Rectal smooth muscle tissue (tissue), 1 donor: ENCODE measurements at regions not wholly inside any gene's neighbourhood (a gene's known extent, or its start where the extent isn't known, plus 50 kb on each side); places are given as distances from the start of the nearest gene placed in this dataset.

Experiments
- H3K27ac ChIP-seq: one replicate; pipeline ENCODE4 v1.7.0; 2013; ENCODE audit warnings: low read depth, low read length, inconsistent platforms
- H3K27me3 ChIP-seq: one replicate; pipeline ENCODE4 v1.7.0; 2013; ENCODE audit warnings: low read length; ENCODE audit not compliant: control insufficient read depth, insufficient read depth
- H3K36me3 ChIP-seq: one replicate; pipeline ENCODE4 v1.7.0; 2013; ENCODE audit warnings: low read length; ENCODE audit not compliant: control insufficient read depth, insufficient read depth
- H3K4me1 ChIP-seq: one replicate; pipeline ENCODE4 v1.7.0; 2013; ENCODE audit warnings: low read length; ENCODE audit not compliant: control insufficient read depth, insufficient read depth
- H3K4me3 ChIP-seq: one replicate; pipeline ENCODE4 v1.7.0; 2013; ENCODE audit warnings: low read length
- H3K9ac ChIP-seq: one replicate; pipeline ENCODE4 v1.7.0; 2013; ENCODE audit warnings: low read length

DNA sequence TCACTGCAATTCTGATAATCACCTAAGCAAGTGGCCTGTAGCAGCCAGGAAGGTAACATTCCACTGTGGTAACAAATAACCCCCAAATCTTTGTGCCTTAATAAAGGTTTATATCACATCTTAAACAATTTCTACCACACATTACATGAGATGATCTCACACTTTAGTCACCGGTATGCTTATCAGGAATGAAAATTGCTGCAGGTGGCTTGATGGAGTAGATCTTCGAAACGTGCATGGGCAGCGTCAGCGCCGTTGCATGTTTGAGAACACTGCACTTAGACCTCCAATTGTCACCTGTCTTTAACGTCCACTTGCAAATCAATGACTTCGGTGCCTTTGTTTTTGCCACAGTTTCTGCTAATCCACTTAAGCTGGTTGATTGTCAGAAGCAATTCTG is 477.4 kb downstream of the VRK1 start:
- Histone ChIP-seq H3K4me1 (no peaks in the 10 kb centered on the region), H3K36me3 (no peaks in the 10 kb centered on the region), H3K9ac (no peak overlapping the region), H3K27me3 (no peaks in the 10 kb centered on the region), H3K4me3 (no peak overlapping the region), H3K27ac (no peak overlapping the region)

DNA sequence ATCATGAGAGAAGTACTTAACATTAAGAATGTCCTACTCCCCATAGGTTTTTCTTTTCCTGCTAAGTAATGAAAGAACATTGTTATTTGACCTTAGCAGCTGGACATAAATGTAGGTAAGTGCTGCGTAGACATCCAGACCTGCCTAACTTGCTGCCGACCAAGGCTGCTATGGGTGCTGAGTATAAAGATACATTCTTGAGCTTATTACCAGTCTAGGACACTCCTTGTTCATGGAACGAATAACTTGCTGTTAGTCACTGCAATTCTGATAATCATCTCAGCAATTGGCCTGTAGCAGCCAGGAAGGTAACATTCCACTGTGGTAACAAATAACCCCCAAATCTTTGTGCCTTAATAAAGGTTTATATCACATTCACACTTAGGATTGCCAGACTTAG is 478.1 kb downstream of the VRK1 start:
- no peak overlapping the region for H3K9ac ChIP-seq
- H3K4me1 ChIP-seq, result no peaks in the 10 kb centered on the region
- H3K27ac ChIP-seq, result no peak overlapping the region
- no peak overlapping the region for H3K4me3 ChIP-seq
- H3K27me3 ChIP-seq, result no peaks in the 10 kb centered on the region
- H3K36me3 ChIP-seq, result no peaks in the 10 kb centered on the region

DNA sequence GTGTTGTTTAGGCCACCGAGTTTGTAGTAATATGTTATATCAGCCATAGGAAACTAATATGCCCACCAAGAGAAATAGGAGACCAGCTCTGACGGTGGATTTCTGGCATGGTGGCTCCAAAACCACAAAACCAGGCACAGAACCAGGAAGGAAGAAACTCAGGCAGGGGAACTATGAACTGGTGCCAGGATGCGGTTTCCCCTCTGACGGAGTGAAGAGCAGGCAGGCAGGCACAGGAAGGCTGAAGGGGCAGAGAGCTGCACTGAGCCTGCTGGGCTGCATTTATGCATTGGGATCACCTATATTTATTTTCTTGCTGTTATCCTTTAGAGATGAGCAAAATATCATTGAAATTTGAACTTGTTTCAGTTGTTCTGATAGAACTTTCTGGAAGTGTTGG is 479.4 kb downstream of the VRK1 start:
- H3K9ac ChIP-seq, result no peak overlapping the region
- H3K4me3 ChIP-seq, result no peak overlapping the region
- H3K4me1 ChIP-seq, result no peaks in the 10 kb centered on the region
- no peaks in the 10 kb centered on the region for H3K36me3 ChIP-seq
- H3K27ac ChIP-seq, result no peak overlapping the region
- H3K27me3 ChIP-seq, result no peaks in the 10 kb centered on the region

DNA sequence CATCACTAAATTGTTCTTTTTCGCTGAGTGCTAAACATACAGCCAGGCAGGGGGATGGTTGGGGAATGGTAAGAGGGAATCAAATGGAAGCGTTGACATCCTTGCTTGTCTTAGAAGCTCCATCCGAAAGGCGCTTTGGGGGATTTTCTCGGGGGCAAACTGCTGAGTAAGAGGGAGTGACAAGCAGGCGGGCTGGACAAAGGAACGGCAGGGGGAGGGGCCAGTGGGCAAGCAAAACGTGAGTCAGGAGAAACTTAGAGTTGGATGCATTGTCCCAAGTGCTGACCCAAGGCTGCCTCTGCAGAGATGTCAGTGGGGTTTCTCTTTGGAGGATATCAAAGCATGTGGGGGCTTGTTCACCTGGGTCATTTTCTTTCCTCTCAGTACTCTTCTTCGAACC is 480.5 kb downstream of the VRK1 start:
- no peak overlapping the region for H3K9ac ChIP-seq
- H3K36me3 ChIP-seq, result no peaks in the 10 kb centered on the region
- no peak overlapping the region for H3K27ac ChIP-seq
- H3K4me1 ChIP-seq, result no peaks in the 10 kb centered on the region
- H3K4me3 ChIP-seq, result no peak overlapping the region
- no peaks in the 10 kb centered on the region for H3K27me3 ChIP-seq

DNA sequence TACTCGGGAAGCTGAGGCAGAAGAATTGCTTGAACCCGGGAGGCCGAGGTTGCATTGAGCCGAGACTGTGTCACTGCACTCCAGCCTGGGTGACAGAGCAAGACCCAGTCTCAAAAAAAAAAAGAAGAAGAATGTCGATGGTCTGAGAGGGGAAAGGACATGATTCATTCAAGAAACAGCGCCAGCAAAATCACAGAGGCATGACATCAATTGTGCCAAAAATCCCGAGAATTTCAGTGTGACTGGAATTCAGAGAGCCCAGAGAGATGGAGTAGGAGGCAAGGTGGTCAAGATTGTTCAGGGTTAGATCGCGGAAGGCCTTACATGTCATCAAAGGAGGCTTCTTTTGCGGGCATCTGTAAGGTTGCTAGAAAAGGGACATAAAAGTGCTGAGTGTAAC is 483.3 kb downstream of the VRK1 start:
- no peak overlapping the region for H3K4me3 ChIP-seq
- no peaks in the 10 kb centered on the region for H3K4me1 ChIP-seq
- no peaks in the 10 kb centered on the region for H3K36me3 ChIP-seq
- no peaks in the 10 kb centered on the region for H3K27me3 ChIP-seq
- no peak overlapping the region for H3K27ac ChIP-seq
- H3K9ac ChIP-seq, result no peak overlapping the region

DNA sequence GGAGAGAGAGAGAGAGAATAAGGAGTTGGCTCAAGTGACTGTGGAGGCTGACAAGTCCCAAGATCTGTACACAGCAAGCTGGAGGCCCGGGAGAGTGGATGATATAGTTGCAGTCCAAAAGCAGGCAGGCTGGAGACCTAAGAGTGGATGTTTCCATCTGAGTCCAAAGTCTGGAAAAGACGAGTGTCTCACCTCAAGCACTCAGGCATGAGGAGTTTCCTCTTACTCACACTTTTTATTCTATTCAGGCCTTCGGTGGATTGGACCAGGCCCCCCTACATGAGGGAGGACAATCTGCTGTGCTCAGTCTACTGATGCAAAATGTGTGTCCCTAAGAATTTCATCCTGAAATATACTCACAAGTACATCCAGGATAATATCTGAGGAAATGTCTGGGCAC is 484.6 kb downstream of the VRK1 start:
- no peak overlapping the region for H3K9ac ChIP-seq
- H3K36me3 ChIP-seq, result no peaks in the 10 kb centered on the region
- no peak overlapping the region for H3K4me3 ChIP-seq
- no peak overlapping the region for H3K27ac ChIP-seq
- H3K4me1 ChIP-seq, result no peaks in the 10 kb centered on the region
- no peaks in the 10 kb centered on the region for H3K27me3 ChIP-seq

DNA sequence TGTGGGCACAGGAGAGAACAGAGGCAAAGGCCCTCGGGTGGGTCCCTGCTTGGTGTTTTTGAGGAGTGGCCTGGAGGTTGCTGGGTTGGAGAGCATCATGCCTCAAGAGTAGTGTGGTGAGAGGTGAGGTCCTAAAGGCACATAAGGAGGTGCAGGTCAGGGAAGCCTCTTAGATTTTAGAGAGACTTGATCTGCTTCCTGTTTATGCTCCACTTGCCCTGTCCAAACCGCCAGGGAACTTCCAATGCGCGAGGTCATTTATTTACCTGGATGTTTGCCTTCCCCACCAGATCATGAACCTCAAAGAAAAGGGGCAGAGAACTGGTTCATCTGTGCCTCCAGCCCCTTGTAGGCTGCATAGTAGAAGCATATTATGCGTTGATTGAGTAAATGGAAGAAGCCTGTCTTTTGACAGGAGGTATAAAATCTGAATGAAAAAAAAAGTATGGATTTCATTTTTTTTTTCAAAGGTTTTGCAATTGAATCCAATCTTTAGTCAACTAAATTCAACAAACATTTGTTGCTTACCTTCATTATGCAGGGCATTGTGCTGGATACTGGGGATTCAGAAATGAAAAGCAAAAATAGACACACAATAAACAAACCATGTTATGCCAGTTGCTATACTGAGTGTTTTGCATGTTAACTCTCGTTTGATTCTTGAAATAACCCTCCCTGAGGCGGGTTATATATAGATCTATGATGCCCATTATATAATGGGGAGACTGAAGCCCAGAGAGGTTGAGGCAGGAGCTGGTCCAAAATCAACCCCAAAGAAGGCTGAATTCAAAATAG is 485.2 kb downstream of the VRK1 start:
- no peaks in the 10 kb centered on the region for H3K36me3 ChIP-seq
- H3K27ac ChIP-seq, result no peak overlapping the region
- H3K27me3 ChIP-seq, result no peaks in the 10 kb centered on the region
- no peaks in the 10 kb centered on the region for H3K4me1 ChIP-seq
- H3K4me3 ChIP-seq, result no peak overlapping the region
- H3K9ac ChIP-seq, result no peak overlapping the region

DNA sequence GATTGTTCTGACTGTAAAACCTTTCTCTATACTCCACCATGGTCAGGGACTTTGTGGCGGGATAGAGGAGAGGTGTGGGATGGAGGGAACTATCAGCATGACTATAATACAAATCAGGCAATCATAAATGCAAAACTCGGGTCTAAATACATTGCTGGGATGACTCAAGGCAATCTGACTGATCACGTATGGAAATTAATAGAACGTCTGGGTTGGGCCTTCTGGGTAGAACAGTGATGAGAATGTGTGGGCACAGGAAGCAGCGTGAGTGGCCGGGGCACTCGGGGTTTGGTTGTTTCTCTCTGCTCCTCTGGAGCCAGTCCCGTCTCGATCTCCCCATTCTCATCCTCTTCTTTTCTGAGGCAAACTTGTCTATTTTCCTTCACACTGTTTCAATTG is 485.8 kb downstream of the VRK1 start:
- no peaks in the 10 kb centered on the region for H3K27me3 ChIP-seq
- no peak overlapping the region for H3K9ac ChIP-seq
- H3K36me3 ChIP-seq, result no peaks in the 10 kb centered on the region
- no peak overlapping the region for H3K27ac ChIP-seq
- H3K4me3 ChIP-seq, result no peak overlapping the region
- H3K4me1 ChIP-seq, result no peaks in the 10 kb centered on the region

DNA sequence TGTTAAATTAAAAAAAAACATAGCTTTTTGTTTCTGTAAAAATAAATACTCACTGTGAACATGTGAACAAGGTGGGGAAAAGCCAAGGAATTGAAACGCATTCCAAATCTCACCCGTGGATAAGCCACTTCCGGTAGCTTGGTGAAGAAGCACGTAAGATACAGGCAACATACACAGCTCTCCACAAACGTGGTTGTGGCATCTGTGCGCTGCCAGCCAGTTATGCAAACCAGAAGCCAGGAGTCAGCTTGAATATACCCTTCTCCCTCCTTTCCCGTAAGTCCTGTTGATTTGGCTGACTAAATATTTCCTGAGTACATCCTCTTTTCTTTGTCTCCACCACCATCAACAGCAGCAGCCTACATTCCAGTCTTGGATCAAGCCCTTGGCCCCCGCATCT is 486.2 kb downstream of the VRK1 start:
- H3K27ac ChIP-seq, result no peak overlapping the region
- H3K27me3 ChIP-seq, result no peaks in the 10 kb centered on the region
- H3K4me1 ChIP-seq, result no peaks in the 10 kb centered on the region
- no peak overlapping the region for H3K4me3 ChIP-seq
- H3K9ac ChIP-seq, result no peak overlapping the region
- no peaks in the 10 kb centered on the region for H3K36me3 ChIP-seq

DNA sequence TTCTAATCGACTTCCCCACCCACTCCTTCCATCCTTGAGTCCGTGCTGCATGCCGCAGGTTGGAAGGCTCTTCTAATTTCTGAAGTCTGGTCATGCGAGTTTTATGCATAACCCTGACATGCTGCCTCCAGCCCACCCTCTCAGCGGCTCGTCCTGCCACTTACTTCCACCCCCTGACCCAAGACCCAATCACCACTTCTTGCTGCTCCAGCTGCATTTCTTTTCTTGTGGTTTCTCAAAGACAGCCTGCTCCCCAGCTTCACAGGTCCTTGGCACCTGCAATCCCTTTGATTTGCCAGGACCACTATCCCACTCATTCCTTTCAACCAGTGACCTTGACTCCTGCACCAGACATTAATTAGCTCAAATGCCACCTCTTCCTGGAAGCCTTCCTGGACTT is 486.7 kb downstream of the VRK1 start:
- no peaks in the 10 kb centered on the region for H3K36me3 ChIP-seq
- H3K4me1 ChIP-seq, result no peaks in the 10 kb centered on the region
- H3K9ac ChIP-seq, result no peak overlapping the region
- H3K27me3 ChIP-seq, result no peaks in the 10 kb centered on the region
- H3K4me3 ChIP-seq, result no peak overlapping the region
- no peak overlapping the region for H3K27ac ChIP-seq

DNA sequence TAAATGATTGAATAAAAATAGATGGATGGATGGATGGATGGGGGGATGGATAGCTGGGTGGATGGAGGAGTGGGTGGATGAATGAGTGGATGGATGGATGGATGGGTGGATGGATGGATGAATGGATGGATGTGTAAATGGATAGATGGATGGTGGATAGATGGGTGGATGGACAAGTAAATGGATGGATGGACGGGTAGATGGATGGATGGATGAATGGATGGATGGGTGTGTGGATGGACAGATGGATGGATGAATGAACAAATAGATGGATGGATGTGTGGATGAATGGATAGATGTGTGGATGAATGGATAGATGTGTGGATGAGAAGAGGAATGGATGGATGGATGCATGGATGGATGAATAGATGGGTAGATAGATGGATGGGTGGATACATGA is 490.8 kb downstream of the VRK1 start:
- Histone ChIP-seq H3K27me3 (no peaks in the 10 kb centered on the region), H3K27ac (no peak overlapping the region), H3K36me3 (no peaks in the 10 kb centered on the region), H3K4me1 (no peaks in the 10 kb centered on the region), H3K9ac (no peak overlapping the region), H3K4me3 (no peak overlapping the region)

DNA sequence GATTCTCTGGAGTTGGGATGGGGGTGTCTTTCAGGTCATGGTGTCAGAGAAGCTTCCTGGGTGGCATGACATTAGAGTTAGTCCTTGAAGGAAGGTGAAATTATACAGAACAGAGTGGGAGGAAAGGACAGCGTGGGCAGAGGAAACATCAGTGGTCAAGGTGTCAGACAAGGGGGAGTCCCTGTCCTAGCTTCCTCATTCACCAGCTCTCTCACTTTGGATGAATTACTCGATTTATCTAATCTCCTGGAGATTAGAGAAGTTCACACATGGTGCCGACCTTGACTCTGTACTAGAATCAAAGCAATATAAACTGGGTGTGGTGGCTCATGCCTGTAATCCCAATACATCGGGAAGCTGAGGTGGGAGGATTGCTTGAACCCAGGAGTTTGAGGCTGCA is 492.9 kb downstream of the VRK1 start:
- no peaks in the 10 kb centered on the region for H3K27me3 ChIP-seq
- H3K36me3 ChIP-seq, result no peaks in the 10 kb centered on the region
- H3K9ac ChIP-seq, result no peak overlapping the region
- no peak overlapping the region for H3K27ac ChIP-seq
- H3K4me3 ChIP-seq, result no peak overlapping the region
- H3K4me1 ChIP-seq, result no peaks in the 10 kb centered on the region

DNA sequence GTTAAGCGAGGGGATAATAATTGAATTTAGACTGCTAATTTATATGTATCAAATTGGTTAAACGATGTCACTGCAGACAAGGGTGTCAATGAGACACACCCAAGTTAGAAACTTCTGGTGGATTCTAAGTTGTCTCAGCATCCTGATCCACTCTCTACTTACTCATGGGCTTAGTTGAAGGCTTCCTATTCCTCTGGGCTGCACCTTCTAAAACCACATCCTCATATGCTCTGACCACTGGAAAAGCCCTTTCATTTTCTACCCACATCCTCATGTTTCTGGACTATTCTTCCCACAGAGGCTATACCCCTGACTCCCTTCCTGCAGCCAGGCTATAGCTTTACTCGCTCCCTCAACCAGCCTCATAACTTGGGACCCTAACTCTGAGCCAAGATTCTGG is 493.8 kb downstream of the VRK1 start:
- H3K36me3 ChIP-seq, result no peaks in the 10 kb centered on the region
- no peaks in the 10 kb centered on the region for H3K4me1 ChIP-seq
- no peak overlapping the region for H3K4me3 ChIP-seq
- no peak overlapping the region for H3K9ac ChIP-seq
- no peaks in the 10 kb centered on the region for H3K27me3 ChIP-seq
- no peak overlapping the region for H3K27ac ChIP-seq
